Keratinocyte (primary cell): ENCODE measurements at regions not wholly inside any gene's neighbourhood (a gene's known extent, or its start where the extent isn't known, plus 50 kb on each side); places are given as distances from the start of the nearest gene placed in this dataset.

Experiments
- DNase-seq: peaks from one replicate; pipeline ENCODE4 v3.0.0-alpha.2; 2011; ENCODE audit warnings: low read depth, missing footprints, low spot score
- FAIRE-seq: peaks from 2 replicates; lab custom pipeline; 2011; peaks lifted over from hg19 to GRCh38; lab: Jason Lieb, UNC
- H2AFZ ChIP-seq: 2 replicates; pipeline ENCODE4 v1.6.0; 2012; ENCODE audit warnings: low read length, control low read depth, inconsistent platforms; ENCODE audit not compliant: control insufficient read depth
- H3K27ac ChIP-seq: 2 replicates; pipeline ENCODE4 v1.5.1; 2011; ENCODE audit warnings: low read length; ENCODE audit not compliant: control insufficient read depth, insufficient read depth
- H3K27me3 ChIP-seq: 3 replicates; pipeline ENCODE4 v1.6.0; 2011; ENCODE audit warnings: low read length; ENCODE audit not compliant: control insufficient read depth, insufficient read depth; ENCODE audit errors: extremely low read depth
- H3K36me3 ChIP-seq, 2 experiments: 2 replicates in 1 of 2; 3 replicates in 1 of 2; pipeline ENCODE4 v1.5.1; 2011; ENCODE audit warnings: low read length in 2 of 2, mild to moderate bottlenecking in 1 of 2; ENCODE audit not compliant: control insufficient read depth in 2 of 2, insufficient read depth in 2 of 2; ENCODE audit errors: extremely low read depth in 1 of 2
- H3K4me1 ChIP-seq: 3 replicates; pipeline ENCODE4 v1.5.1; 2011; ENCODE audit warnings: low read length; ENCODE audit not compliant: control insufficient read depth, insufficient read depth; ENCODE audit errors: extremely low read depth
- H3K4me2 ChIP-seq: 3 replicates; pipeline ENCODE4 v1.6.0; 2011; ENCODE audit warnings: low read depth, low read length; ENCODE audit not compliant: control insufficient read depth, insufficient read depth; ENCODE audit errors: extremely low read depth
- H3K4me3 ChIP-seq, 3 experiments: fragments of 200-600 bp in 1 of 3; sonication (generic) in 1 of 3; 2 replicates in 2 of 3; 3 replicates in 1 of 3; pipeline ENCODE4 v1.5.1; 2011 to 2016; ENCODE audit warnings: low read length in 3 of 3, mild to moderate bottlenecking in 3 of 3, control low read depth in 2 of 3, inconsistent platforms in 1 of 3, low read depth in 1 of 3, mixed read lengths in 1 of 3, mixed run types in 1 of 3, moderate library complexity in 1 of 3; ENCODE audit not compliant: control insufficient read depth in 2 of 3, insufficient read depth in 2 of 3; ENCODE audit errors: extremely low read depth in 1 of 3
- H3K79me2 ChIP-seq: 2 replicates; pipeline ENCODE4 v1.6.0; 2012; ENCODE audit warnings: low read length; ENCODE audit not compliant: control insufficient read depth, insufficient read depth
- H3K9ac ChIP-seq: 3 replicates; pipeline ENCODE4 v1.6.0; 2011; ENCODE audit warnings: low read length; ENCODE audit not compliant: control insufficient read depth, insufficient read depth; ENCODE audit errors: extremely low read depth
- H3K9me1 ChIP-seq: 3 replicates; pipeline ENCODE4 v1.6.0; 2011; ENCODE audit warnings: low read length; ENCODE audit not compliant: control insufficient read depth, insufficient read depth; ENCODE audit errors: extremely low read depth
- H3K9me3 ChIP-seq: 2 replicates; pipeline ENCODE4 v1.5.1; 2012; ENCODE audit warnings: low read depth, low read length; ENCODE audit not compliant: control insufficient read depth
- H4K20me1 ChIP-seq: 3 replicates; pipeline ENCODE4 v1.6.0; 2011; ENCODE audit warnings: low read length; ENCODE audit not compliant: control insufficient read depth, insufficient read depth; ENCODE audit errors: extremely low read depth
- EZH2 ChIP-seq: IDR thresholded peaks from one replicate; pipeline ENCODE4 v1.6.1; 2012; ENCODE audit warnings: inconsistent platforms, mild to moderate bottlenecking, low read length, moderate library complexity
- dilution Hi-C: fragments of 300-500 bp; cut with MboI; formaldehyde crosslinking; loops from one replicate; pipeline ENCODE4 v1.7.0; 2020; ENCODE audit warnings: low sequenced_read_pairs; ENCODE audit not compliant: extremely low pct_ligation_motif_present
- TF ChIP-seq, protein P1 (sequence below), 3 experiments: IDR thresholded peaks in 1 of 3; conservative IDR thresholded peaks in 1 of 3; optimal IDR thresholded peaks in 1 of 3; 2 replicates in 2 of 3; 3 replicates in 1 of 3; pipeline versions ENCODE3 to v1.5.1; 2011; ENCODE audit warnings: low read length in 3 of 3, mild to moderate bottlenecking in 3 of 3, moderate library complexity in 2 of 3, control low read depth in 1 of 3, inconsistent platforms in 1 of 3; ENCODE audit not compliant: insufficient read depth in 2 of 3; ENCODE audit errors: extremely low read depth in 1 of 3

DNA sequence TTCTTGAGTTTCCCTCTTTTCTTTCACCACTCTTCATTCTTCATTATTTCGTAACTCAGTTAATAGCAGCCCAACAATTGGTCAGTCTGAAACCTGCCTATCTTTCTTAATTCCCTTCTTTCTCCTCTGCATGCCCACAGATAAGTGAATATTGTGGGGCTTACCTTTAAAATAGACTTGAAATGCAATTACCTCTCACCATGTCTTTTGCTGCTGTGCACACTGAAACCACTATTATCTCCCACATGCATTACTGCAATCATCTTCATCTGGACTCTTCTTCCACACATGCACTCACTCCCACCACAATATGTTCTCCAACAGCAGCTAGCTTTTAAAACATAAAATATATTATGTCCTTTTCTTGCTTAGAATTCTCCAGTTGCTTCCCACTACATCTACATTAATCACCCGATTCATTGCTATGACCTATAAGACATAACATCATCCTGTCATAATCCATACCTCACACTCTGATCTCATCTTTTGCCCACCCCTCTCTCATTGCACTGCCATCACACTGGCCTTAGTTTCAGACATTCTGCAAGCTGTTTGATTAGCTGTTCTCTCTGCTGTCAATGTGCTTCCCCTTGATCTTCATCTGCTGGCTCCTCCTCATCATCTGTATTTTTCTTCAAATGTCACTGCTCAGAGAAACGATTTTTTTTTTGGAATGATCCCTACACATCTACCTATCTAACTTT lies 304.8 kb downstream of the PTPRC start:
- H3K27me3 ChIP-seq: no peaks in the 10 kb centered on the region
- no peaks in the 10 kb centered on the region for H3K9me1 ChIP-seq
- H3K36me3 ChIP-seq: no peaks in the 10 kb centered on the region
- no peak overlapping the region for H2AFZ ChIP-seq
- no peaks in the 10 kb centered on the region for H4K20me1 ChIP-seq
- dilution Hi-C loops: no loop called here
- DNase-seq (no peak), FAIRE-seq (no peak)
- no peaks in the 10 kb centered on the region for H3K4me1 ChIP-seq
- TF ChIP-seq, protein P1, sequence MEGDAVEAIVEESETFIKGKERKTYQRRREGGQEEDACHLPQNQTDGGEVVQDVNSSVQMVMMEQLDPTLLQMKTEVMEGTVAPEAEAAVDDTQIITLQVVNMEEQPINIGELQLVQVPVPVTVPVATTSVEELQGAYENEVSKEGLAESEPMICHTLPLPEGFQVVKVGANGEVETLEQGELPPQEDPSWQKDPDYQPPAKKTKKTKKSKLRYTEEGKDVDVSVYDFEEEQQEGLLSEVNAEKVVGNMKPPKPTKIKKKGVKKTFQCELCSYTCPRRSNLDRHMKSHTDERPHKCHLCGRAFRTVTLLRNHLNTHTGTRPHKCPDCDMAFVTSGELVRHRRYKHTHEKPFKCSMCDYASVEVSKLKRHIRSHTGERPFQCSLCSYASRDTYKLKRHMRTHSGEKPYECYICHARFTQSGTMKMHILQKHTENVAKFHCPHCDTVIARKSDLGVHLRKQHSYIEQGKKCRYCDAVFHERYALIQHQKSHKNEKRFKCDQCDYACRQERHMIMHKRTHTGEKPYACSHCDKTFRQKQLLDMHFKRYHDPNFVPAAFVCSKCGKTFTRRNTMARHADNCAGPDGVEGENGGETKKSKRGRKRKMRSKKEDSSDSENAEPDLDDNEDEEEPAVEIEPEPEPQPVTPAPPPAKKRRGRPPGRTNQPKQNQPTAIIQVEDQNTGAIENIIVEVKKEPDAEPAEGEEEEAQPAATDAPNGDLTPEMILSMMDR (optimal IDR thresholded peaks at IDR 0.05 in 1 of 3, IDR thresholded peaks at IDR 0.05 in 1 of 3, conservative IDR thresholded peaks at IDR 0.05 in 1 of 3; ENCODE audit: extremely low read depth in 1 of 3, insufficient read depth in 2 of 3, low read length in 3 of 3): no peak
- TF ChIP-seq EZH2: no peak
- no peak overlapping the region for H3K27ac ChIP-seq
- H3K4me3 ChIP-seq: no peak overlapping the region
- H3K9me3 ChIP-seq: no peaks in the 10 kb centered on the region
- no peak overlapping the region for H3K4me2 ChIP-seq
- H3K9ac ChIP-seq: no peak overlapping the region
- H3K79me2 ChIP-seq: no peaks in the 10 kb centered on the region

GRCh38 chr1:198947456-198947855 lies 308.6 kb downstream of the PTPRC start:
- H3K27ac ChIP-seq: no peak overlapping the region
- H3K9me1 ChIP-seq: no peaks in the 10 kb centered on the region
- H3K9me3 ChIP-seq: no peaks in the 10 kb centered on the region
- dilution Hi-C loops: no loop called here
- no peaks in the 10 kb centered on the region for H3K4me1 ChIP-seq
- H3K79me2 ChIP-seq: no peaks in the 10 kb centered on the region
- DNase-seq (no peak), FAIRE-seq (no peak)
- H2AFZ ChIP-seq: no peak overlapping the region
- TF ChIP-seq, protein P1 (optimal IDR thresholded peaks at IDR 0.05 in 1 of 3, IDR thresholded peaks at IDR 0.05 in 1 of 3, conservative IDR thresholded peaks at IDR 0.05 in 1 of 3; ENCODE audit: extremely low read depth in 1 of 3, insufficient read depth in 2 of 3, low read length in 3 of 3): no peak
- no peak for TF ChIP-seq EZH2
- no peaks in the 10 kb centered on the region for H3K27me3 ChIP-seq
- H3K4me2 ChIP-seq: no peak overlapping the region
- no peaks in the 10 kb centered on the region for H3K36me3 ChIP-seq
- H3K4me3 ChIP-seq: no peak overlapping the region
- no peak overlapping the region for H3K9ac ChIP-seq
- no peaks in the 10 kb centered on the region for H4K20me1 ChIP-seq
